HepG2 (cell line): ENCODE measurements at regions not wholly inside any gene's neighbourhood (a gene's known extent, or its start where the extent isn't known, plus 50 kb on each side); places are given as distances from the start of the nearest gene placed in this dataset.

Source experiments
- HNF4G ChIP-seq, 2 experiments: sonication (generic) in 1 of 2; formaldehyde crosslinking in 1 of 2; IDR thresholded peaks; 2 replicates each; pipeline versions ENCODE4 v1.4.0 to v1.6.1; 2011 to 2020; ENCODE audit warnings: borderline replicate concordance in 2 of 2, low read depth in 2 of 2, mild to moderate bottlenecking in 2 of 2, low read length in 1 of 2, missing genetic modification reagents in 1 of 2, moderate library complexity in 1 of 2
- MAFK ChIP-seq, 2 experiments: IDR thresholded peaks in 1 of 2; conservative IDR thresholded peaks in 1 of 2; 2 replicates each; pipeline ENCODE4 v1.6.1; 2011; ENCODE audit warnings: improper control_type of control experiment in 2 of 2, low read length in 2 of 2
- NFYC ChIP-seq: IDR thresholded peaks from 2 replicates; pipeline ENCODE4 v1.6.1; 2016; ENCODE audit warnings: missing genetic modification reagents, missing compliant biosample characterization
- SKI ChIP-seq: fragments of 450-650 bp; IDR thresholded peaks from one replicate; pipeline ENCODE4 v1.6.1; 2018; ENCODE audit warnings: mild to moderate bottlenecking; ENCODE audit not compliant: partially characterized antibody
- SOX6 ChIP-seq, 2 experiments: fragments of 450-650 bp in 1 of 2; sonication (generic) in 1 of 2; formaldehyde crosslinking in 1 of 2; IDR thresholded peaks; 2 replicates each; pipeline versions ENCODE4 v1.4.0 to v1.6.1; 2017 to 2020; ENCODE audit warnings: antibody characterized with exemption in 1 of 2, mild to moderate bottlenecking in 1 of 2, missing genetic modification reagents in 1 of 2
- TF ChIP-seq, protein P1 (sequence below): sonication (generic); formaldehyde crosslinking; IDR thresholded peaks from 2 replicates; pipeline ENCODE4 v1.4.0; 2020; ENCODE audit warnings: missing genetic modification reagents
- TF ChIP-seq, protein P2 (sequence below): sonication (generic); formaldehyde crosslinking; IDR thresholded peaks from 2 replicates; pipeline ENCODE4 v1.4.0; 2020; ENCODE audit warnings: mild to moderate bottlenecking, missing genetic modification reagents

- no peak for TF ChIP-seq SOX6 (IDR thresholded peaks at IDR 0.05)
- no peak for TF ChIP-seq SOX6 (CRISPR knock-in tag; IDR thresholded peaks at IDR 0.05)
- no peak for TF ChIP-seq HNF4G (IDR thresholded peaks at IDR 0.05; ENCODE audit: borderline replicate concordance, low read depth, low read length)
- TF ChIP-seq HNF4G (CRISPR knock-in tag; IDR thresholded peaks at IDR 0.05; ENCODE audit: borderline replicate concordance, low read depth), result no peak
- TF ChIP-seq NFYC (CRISPR knock-in tag), result no peak
- TF ChIP-seq MAFK (conservative IDR thresholded peaks at IDR 0.05 in 1 of 2, IDR thresholded peaks at IDR 0.05 in 1 of 2; ENCODE audit: low read length in 2 of 2), result peak; percentile 53 to 73
- TF ChIP-seq, protein P1, sequence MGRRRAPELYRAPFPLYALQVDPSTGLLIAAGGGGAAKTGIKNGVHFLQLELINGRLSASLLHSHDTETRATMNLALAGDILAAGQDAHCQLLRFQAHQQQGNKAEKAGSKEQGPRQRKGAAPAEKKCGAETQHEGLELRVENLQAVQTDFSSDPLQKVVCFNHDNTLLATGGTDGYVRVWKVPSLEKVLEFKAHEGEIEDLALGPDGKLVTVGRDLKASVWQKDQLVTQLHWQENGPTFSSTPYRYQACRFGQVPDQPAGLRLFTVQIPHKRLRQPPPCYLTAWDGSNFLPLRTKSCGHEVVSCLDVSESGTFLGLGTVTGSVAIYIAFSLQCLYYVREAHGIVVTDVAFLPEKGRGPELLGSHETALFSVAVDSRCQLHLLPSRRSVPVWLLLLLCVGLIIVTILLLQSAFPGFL, result no peak
- TF ChIP-seq, protein P2, sequence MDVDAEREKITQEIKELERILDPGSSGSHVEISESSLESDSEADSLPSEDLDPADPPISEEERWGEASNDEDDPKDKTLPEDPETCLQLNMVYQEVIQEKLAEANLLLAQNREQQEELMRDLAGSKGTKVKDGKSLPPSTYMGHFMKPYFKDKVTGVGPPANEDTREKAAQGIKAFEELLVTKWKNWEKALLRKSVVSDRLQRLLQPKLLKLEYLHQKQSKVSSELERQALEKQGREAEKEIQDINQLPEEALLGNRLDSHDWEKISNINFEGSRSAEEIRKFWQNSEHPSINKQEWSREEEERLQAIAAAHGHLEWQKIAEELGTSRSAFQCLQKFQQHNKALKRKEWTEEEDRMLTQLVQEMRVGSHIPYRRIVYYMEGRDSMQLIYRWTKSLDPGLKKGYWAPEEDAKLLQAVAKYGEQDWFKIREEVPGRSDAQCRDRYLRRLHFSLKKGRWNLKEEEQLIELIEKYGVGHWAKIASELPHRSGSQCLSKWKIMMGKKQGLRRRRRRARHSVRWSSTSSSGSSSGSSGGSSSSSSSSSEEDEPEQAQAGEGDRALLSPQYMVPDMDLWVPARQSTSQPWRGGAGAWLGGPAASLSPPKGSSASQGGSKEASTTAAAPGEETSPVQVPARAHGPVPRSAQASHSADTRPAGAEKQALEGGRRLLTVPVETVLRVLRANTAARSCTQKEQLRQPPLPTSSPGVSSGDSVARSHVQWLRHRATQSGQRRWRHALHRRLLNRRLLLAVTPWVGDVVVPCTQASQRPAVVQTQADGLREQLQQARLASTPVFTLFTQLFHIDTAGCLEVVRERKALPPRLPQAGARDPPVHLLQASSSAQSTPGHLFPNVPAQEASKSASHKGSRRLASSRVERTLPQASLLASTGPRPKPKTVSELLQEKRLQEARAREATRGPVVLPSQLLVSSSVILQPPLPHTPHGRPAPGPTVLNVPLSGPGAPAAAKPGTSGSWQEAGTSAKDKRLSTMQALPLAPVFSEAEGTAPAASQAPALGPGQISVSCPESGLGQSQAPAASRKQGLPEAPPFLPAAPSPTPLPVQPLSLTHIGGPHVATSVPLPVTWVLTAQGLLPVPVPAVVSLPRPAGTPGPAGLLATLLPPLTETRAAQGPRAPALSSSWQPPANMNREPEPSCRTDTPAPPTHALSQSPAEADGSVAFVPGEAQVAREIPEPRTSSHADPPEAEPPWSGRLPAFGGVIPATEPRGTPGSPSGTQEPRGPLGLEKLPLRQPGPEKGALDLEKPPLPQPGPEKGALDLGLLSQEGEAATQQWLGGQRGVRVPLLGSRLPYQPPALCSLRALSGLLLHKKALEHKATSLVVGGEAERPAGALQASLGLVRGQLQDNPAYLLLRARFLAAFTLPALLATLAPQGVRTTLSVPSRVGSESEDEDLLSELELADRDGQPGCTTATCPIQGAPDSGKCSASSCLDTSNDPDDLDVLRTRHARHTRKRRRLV (CRISPR knock-in tag), result no peak
- TF ChIP-seq SKI, result no peak
- TF ChIP-seq, all 625 proteins: peak for 2
Observed at GRCh38 chr11:98060759-98061158, 960.0 kb upstream of the CNTN5 start (continued).
